Skeletal muscle tissue (tissue), 3 donors: ENCODE measurements at regions not wholly inside any gene's neighbourhood (a gene's known extent, or its start where the extent isn't known, plus 50 kb on each side); places are given as distances from the start of the nearest gene placed in this dataset.

Experiments
- H3K27ac ChIP-seq: one replicate; pipeline ENCODE4 v1.7.0; 2013; ENCODE audit warnings: mild to moderate bottlenecking, low read depth, low read length, inconsistent platforms
- H3K27me3 ChIP-seq, 3 donors: one replicate each; pipeline ENCODE4 v1.7.0; 2013; ENCODE audit warnings: low read length in 3 of 3; ENCODE audit not compliant: control insufficient read depth in 3 of 3, insufficient read depth in 3 of 3
- H3K36me3 ChIP-seq, 3 donors: one replicate each; pipeline ENCODE4 v1.7.0; 2013; ENCODE audit warnings: low read length in 3 of 3; ENCODE audit not compliant: control insufficient read depth in 3 of 3, insufficient read depth in 3 of 3
- H3K4me1 ChIP-seq, 3 donors: one replicate each; pipeline ENCODE4 v1.7.0; 2013; ENCODE audit warnings: low read length in 3 of 3, mild to moderate bottlenecking in 3 of 3; ENCODE audit not compliant: control insufficient read depth in 3 of 3, insufficient read depth in 3 of 3
- H3K4me3 ChIP-seq, 3 donors: one replicate each; pipeline ENCODE4 v1.7.0; 2013; ENCODE audit warnings: low read length in 3 of 3
- H3K9ac ChIP-seq, 3 donors: one replicate each; pipeline ENCODE4 v1.7.0; 2013; ENCODE audit warnings: low read length in 3 of 3, mild to moderate bottlenecking in 3 of 3, moderate library complexity in 2 of 3, low read depth in 1 of 3
- H3K9me3 ChIP-seq, 3 donors: one replicate each; pipeline ENCODE4 v1.7.0; 2013; ENCODE audit warnings: low read length in 3 of 3; ENCODE audit not compliant: control insufficient read depth in 3 of 3
- donor health status: Osteomylitis.

DNA sequence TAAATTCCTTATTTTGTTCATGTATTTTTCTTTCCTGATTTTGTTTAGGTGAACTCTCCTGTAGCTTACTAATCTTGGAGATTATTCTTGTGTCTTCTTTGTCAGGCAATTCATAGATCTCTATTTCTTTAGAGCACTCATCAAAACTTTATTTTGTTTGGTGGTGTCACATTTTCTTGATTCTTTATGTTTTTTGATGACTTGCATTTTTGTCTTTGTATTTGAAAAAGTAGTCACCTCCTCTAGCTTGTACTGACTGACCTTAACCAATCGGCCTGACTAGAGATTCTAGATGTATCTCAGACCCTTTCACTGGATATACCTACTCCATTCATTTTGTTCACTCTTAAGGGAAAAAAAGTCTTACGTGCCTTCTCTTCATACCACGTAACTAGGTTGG lies 986.3 kb upstream of the LRRTM1 start:
- no peak overlapping the region for H3K9ac ChIP-seq
- H3K9me3 ChIP-seq: no peaks in the 10 kb centered on the region
- H3K36me3 ChIP-seq: no peaks in the 10 kb centered on the region
- no peak overlapping the region for H3K27ac ChIP-seq
- no peak overlapping the region for H3K4me3 ChIP-seq
- no peaks in the 10 kb centered on the region for H3K27me3 ChIP-seq
- H3K4me1 ChIP-seq: no peaks in the 10 kb centered on the region

DNA sequence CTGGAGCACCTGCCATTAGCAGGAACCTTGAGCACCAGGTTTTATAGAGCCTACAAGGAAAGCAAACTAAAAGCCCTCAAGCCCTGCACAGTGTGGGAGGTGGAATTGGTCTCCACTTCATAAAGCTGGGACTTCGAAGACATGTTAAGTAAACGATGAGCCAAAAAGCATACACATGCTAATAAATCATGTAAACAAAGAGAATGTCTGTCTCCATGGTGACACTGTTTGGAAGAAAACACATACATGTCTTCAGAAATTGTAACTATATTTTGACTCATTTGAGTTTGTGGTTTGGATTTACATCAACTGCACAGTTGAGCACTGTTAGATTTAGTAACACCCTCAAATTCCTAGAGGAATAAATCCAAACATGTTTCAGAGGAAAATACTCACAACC lies 978.5 kb upstream of the LRRTM1 start:
- Histone ChIP-seq H3K4me3 (no peak overlapping the region), H3K27ac (no peak overlapping the region), H3K27me3 (no peaks in the 10 kb centered on the region), H3K4me1 (no peaks in the 10 kb centered on the region), H3K9ac (no peak overlapping the region), H3K9me3 (no peaks in the 10 kb centered on the region), H3K36me3 (no peaks in the 10 kb centered on the region)

DNA sequence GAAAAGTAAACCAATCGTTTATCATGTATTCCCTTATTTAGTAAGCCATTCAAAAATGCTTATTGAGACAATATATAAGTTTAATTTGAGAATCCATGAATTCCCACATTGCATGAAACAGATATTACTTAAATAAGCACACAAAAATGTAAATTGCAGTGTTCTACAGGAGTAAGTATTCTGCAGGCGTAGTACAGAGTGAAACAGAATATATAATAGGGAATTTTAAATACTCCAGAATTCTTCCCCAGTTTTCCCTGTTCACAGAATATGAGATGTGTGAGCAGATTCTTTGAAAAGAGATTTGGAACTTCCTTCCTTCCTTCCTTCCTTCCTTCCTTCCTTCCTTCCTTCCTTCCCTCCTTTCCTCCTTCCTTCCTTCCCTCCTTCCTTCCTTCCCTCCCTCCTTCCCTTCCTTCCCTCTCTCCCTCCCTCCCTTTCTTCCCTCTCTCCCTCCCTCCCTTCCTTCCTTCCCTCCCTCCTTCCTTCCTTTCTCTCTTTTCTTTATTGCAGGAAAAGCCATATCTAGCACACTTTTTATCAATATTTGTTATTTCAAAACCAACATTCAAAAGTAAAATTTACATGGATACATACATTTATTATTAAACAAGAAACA lies 977.7 kb upstream of the LRRTM1 start:
- H3K4me1 ChIP-seq: no peaks in the 10 kb centered on the region
- no peak overlapping the region for H3K4me3 ChIP-seq
- no peaks in the 10 kb centered on the region for H3K36me3 ChIP-seq
- no peak overlapping the region for H3K9ac ChIP-seq
- no peaks in the 10 kb centered on the region for H3K27me3 ChIP-seq
- no peak overlapping the region for H3K27ac ChIP-seq
- no peaks in the 10 kb centered on the region for H3K9me3 ChIP-seq

DNA sequence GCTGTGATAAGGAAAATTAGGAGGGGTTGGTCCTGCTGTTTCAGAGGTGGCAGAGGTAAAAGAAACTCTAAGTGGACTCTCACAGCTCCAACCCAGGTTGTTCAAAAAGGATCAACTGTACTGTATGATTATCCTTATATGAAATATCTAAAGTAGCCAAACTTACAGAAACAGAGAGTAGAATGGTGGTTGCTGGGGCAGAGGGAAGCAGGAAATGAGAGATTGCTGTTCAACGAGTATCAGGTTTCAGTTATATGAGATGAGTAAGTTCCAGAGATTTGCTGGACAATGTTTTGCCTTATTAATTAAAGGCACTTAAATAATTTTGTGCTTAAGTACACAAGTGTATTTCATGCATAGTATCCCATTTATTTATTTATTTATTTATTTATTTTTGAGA lies 972.0 kb upstream of the LRRTM1 start:
- no peaks in the 10 kb centered on the region for H3K4me1 ChIP-seq
- no peak overlapping the region for H3K4me3 ChIP-seq
- H3K9ac ChIP-seq: no peak overlapping the region
- H3K36me3 ChIP-seq: no peaks in the 10 kb centered on the region
- no peak overlapping the region for H3K27ac ChIP-seq
- no peaks in the 10 kb centered on the region for H3K9me3 ChIP-seq
- no peaks in the 10 kb centered on the region for H3K27me3 ChIP-seq

DNA sequence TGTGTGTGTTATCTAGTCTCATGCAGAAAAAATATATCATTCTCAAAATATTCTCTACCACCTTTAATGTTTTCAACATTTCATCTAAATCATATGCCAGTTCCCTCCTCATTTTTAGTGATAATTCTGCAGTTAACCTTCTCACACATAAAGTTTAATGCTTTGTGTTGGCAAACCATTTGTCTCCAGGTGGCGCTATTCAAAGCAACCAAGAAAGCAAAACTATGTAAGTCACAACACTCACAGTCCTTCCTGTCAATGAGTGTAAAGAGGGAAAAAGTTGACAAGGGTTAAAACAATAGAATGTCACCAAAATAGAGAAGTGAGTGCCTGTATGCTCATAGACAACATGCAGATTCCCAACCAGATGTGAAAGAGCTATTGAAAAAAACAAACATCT lies 961.6 kb upstream of the LRRTM1 start:
- no peaks in the 10 kb centered on the region for H3K36me3 ChIP-seq
- no peaks in the 10 kb centered on the region for H3K4me1 ChIP-seq
- peaks cover 0 to 2% (median 0%) of the 10 kb centered on the region in 3 donors for H3K9me3 ChIP-seq
- H3K27me3 ChIP-seq: no peaks in the 10 kb centered on the region
- no peak overlapping the region for H3K4me3 ChIP-seq
- H3K9ac ChIP-seq: no peak overlapping the region
- no peak overlapping the region for H3K27ac ChIP-seq

DNA sequence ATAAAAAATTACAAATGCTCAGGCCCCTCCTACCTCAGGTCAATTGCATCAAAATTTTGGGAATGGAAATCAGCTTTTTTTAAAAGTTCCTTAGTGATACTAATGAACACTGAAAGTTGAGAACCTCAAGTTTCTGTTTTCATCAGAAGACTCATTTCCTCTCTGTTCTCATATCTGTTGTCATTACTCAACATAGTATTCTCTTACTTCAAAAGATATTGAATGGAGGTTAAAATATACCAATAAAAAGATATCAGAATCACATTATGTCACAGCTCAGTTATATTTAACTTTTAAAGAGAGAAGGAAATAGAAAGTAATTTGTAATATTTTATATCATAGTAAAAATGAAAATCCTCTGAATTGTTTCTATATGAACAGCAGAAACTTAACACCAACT lies 959.4 kb upstream of the LRRTM1 start:
- Histone ChIP-seq H3K4me3 (no peak overlapping the region), H3K4me1 (no peaks in the 10 kb centered on the region), H3K9ac (no peak overlapping the region), H3K9me3 (peaks cover 0 to 2% (median 0%) of the 10 kb centered on the region in 3 donors), H3K27ac (no peak overlapping the region), H3K27me3 (no peaks in the 10 kb centered on the region), H3K36me3 (no peaks in the 10 kb centered on the region)

DNA sequence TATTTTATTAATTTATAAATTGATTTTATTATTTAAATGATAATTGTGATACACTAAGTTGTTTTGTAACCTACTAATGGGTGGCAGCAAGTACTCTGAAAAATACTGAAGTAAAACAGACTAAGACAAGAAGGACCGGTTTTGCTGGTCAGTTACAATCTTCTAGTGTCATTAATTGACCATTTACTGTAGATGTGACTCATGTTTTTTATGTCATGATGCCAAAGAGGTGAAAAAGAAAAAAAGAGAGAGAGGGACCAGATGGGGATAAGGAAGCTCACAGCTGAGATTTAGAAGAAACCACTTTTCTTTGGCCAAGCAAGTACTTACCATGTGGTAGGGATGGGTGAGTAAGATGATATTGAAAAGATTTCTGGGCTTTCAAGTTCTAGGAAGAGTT lies 955.8 kb upstream of the LRRTM1 start:
- no peak overlapping the region for H3K9ac ChIP-seq
- H3K36me3 ChIP-seq: no peaks in the 10 kb centered on the region
- no peak overlapping the region for H3K4me3 ChIP-seq
- H3K27me3 ChIP-seq: no peaks in the 10 kb centered on the region
- H3K9me3 ChIP-seq: peaks cover 0 to 2% (median 0%) of the 10 kb centered on the region in 3 donors
- no peaks in the 10 kb centered on the region for H3K4me1 ChIP-seq
- no peak overlapping the region for H3K27ac ChIP-seq

DNA sequence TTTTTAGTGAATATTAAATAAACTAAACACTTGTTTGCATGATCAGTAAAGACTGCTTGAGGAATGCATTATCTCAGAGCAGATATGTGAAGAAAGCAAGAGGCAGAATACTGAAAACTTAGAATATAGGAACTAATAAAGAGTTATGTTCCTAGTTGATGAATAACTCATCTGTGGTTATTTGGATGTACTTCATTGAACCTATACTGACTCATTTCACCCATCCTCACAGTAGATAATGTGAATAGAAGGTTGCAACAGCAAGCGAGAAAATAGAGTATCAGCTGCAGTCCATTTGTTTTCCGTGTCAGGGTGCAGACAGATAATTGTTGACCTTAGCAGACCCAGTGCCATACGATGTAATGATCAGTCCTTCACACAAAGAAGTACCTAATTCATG lies 945.7 kb upstream of the LRRTM1 start:
- Histone ChIP-seq H3K27me3 (no peaks in the 10 kb centered on the region), H3K4me3 (no peak overlapping the region), H3K36me3 (no peaks in the 10 kb centered on the region), H3K9me3 (no peaks in the 10 kb centered on the region), H3K4me1 (no peaks in the 10 kb centered on the region), H3K9ac (no peak overlapping the region), H3K27ac (no peak overlapping the region)

DNA sequence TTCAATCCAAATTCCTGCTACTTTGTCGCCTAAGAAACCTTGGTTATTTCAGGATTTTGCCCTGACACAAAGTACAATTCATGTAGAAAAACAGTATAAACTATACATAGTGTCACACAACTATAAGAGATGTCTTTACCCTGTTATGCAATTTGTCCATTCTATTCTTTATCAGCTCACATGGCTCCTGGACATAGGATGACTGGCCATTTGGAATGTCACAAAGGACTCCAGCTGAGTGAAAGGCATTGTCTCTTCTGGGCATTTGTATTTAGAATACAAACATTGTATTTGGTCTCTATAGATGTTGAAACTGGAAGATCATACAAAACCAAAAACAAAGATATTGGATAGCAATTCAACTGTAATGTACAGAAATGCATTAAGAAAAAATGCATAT lies 944.6 kb upstream of the LRRTM1 start:
- Histone ChIP-seq H3K36me3 (no peaks in the 10 kb centered on the region), H3K27ac (no peak overlapping the region), H3K27me3 (no peaks in the 10 kb centered on the region), H3K9me3 (no peaks in the 10 kb centered on the region), H3K4me3 (no peak overlapping the region), H3K9ac (no peak overlapping the region), H3K4me1 (no peaks in the 10 kb centered on the region)

DNA sequence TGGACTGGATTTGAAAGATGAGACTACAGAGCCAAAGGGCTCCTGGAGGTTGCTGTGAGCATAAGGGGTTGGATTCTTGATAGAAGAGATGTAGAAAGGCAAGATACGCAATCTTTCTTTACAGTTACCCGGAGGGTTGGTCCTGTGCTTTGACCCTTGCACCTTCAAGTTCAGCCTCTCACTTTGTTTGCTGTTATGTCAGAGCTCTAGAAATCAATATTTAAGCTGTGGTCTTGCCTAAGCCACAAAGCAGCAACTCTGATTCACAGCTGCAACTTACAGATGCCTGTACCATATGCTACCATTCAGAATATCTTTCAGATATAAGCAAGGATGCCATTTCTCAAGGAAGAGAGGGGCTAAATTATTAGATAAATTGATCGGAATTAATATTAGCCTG lies 943.1 kb upstream of the LRRTM1 start:
- no peaks in the 10 kb centered on the region for H3K9me3 ChIP-seq
- H3K4me3 ChIP-seq: no peak overlapping the region
- no peak overlapping the region for H3K9ac ChIP-seq
- H3K36me3 ChIP-seq: no peaks in the 10 kb centered on the region
- H3K4me1 ChIP-seq: no peaks in the 10 kb centered on the region
- H3K27me3 ChIP-seq: no peaks in the 10 kb centered on the region
- no peak overlapping the region for H3K27ac ChIP-seq

DNA sequence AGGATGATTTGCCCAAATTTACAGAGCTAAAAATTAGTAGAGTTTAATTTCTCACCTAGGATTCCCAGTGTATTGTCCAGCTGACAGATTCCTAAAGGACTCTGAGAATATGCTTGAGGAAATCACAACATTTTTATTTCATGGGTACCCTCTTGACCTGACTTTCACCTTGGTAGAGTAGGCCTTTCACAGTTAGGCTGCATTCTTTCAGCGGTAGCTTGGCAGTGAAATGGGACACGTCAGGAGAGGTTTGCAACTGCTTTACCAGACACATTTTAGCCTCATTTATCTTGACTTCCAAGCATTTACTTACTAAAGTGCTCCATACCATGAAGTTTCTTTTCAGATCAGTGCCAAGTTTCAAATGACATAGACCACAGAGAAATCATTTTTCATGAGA lies 937.9 kb upstream of the LRRTM1 start:
- Histone ChIP-seq H3K9me3 (no peaks in the 10 kb centered on the region), H3K9ac (no peak overlapping the region), H3K36me3 (no peaks in the 10 kb centered on the region), H3K27ac (no peak overlapping the region), H3K4me1 (no peaks in the 10 kb centered on the region), H3K4me3 (no peak overlapping the region), H3K27me3 (no peaks in the 10 kb centered on the region)
